ENCODE measurements at regions not wholly inside any gene's neighbourhood (a gene's known extent, or its start where the extent isn't known, plus 50 kb on each side); places are given as distances from the start of the nearest gene placed in this dataset.
A peak's percentile ranks its signal among the peaks of the same experiment; 100 is the strongest.

GRCh38 chr2:46813680-46814079, 101.9 kb downstream of the MCFD2 start:
- Histone ChIP-seq H3K9me3 (no peaks in the 10 kb centered on the region), H3K4me3 (no peak overlapping the region), H3K36me3 (ENCODE audit: low read depth) (no peaks in the 10 kb centered on the region), H3K4me1 (ENCODE audit: low read depth) (peaks cover 4% of the 10 kb centered on the region)
- ATAC-seq (no peak), DNase-seq (no peak)
- no peak for TF ChIP-seq CTCF (IDR thresholded peaks at IDR 0.05)
- intact Hi-C loops (cut with DNase I, micrococcal nuclease), result no loop called here

GRCh38 chr2:46813020-46813415, 102.6 kb downstream of the MCFD2 start:
- Histone ChIP-seq H3K4me3 (no peak overlapping the region), H3K4me1 (ENCODE audit: low read depth) (peaks cover 4% of the 10 kb centered on the region), H3K36me3 (ENCODE audit: low read depth) (no peaks in the 10 kb centered on the region), H3K9me3 (no peaks in the 10 kb centered on the region)
- intact Hi-C loops (cut with DNase I, micrococcal nuclease), result no loop called here
- no peak for TF ChIP-seq CTCF (IDR thresholded peaks at IDR 0.05)
- no peak for DNase-seq
- peak; percentile 15 for ATAC-seq
